HepG2 (cell line): ENCODE measurements at regions not wholly inside any gene's neighbourhood (a gene's known extent, or its start where the extent isn't known, plus 50 kb on each side); places are given as distances from the start of the nearest gene placed in this dataset.

Experiments used
- ASH2L ChIP-seq: fragments of 300-600, 200-600 bp; sonication (generic); IDR thresholded peaks from 2 replicates; pipeline ENCODE4 v1.7.0; 2017; ENCODE audit warnings: low read depth, mild to moderate bottlenecking, moderate library complexity, mixed read lengths, low read length; ENCODE audit not compliant: insufficient read length
- ATAD3A ChIP-seq: sonication (generic); formaldehyde crosslinking; IDR thresholded peaks from 2 replicates; pipeline ENCODE4 v1.4.0; 2020; ENCODE audit warnings: missing genetic modification reagents
- ATF1 ChIP-seq: IDR thresholded peaks from 2 replicates; pipeline ENCODE4 v1.6.1; 2016; ENCODE audit warnings: mild to moderate bottlenecking, control low read depth
- CCAR2 ChIP-seq: fragments of 200-400 bp; formaldehyde crosslinking; optimal IDR thresholded peaks from 2 replicates; pipeline ENCODE3; 2018; ENCODE audit warnings: low read depth, mild to moderate bottlenecking, low read length, moderate library complexity
- ERF ChIP-seq: IDR thresholded peaks from 2 replicates; pipeline ENCODE4 v1.6.1; 2018; ENCODE audit warnings: missing biosample characterization, missing genetic modification reagents
- ETV6 ChIP-seq: sonication (generic); formaldehyde crosslinking; conservative IDR thresholded peaks from 2 replicates; pipeline ENCODE4 v1.4.0; 2020; ENCODE audit warnings: missing genetic modification reagents
- HCFC1 ChIP-seq: fragments of 150-350 bp; IDR thresholded peaks from 2 replicates; pipeline ENCODE4 v1.6.1; 2014; ENCODE audit warnings: low read depth, low read length
- HINFP ChIP-seq: sonication (generic); formaldehyde crosslinking; IDR thresholded peaks from 2 replicates; pipeline ENCODE4 v1.4.0; 2020; ENCODE audit warnings: low read depth, mild to moderate bottlenecking, missing genetic modification reagents
- HMG20B ChIP-seq: conservative IDR thresholded peaks from 2 replicates; pipeline ENCODE4 v1.6.1; 2016; ENCODE audit warnings: missing genetic modification reagents, missing compliant biosample characterization
- KLF13 ChIP-seq: sonication (generic); formaldehyde crosslinking; IDR thresholded peaks from 2 replicates; pipeline ENCODE4 v1.4.0; 2020; ENCODE audit warnings: mild to moderate bottlenecking, missing genetic modification reagents
- MZF1 ChIP-seq: sonication (generic); formaldehyde crosslinking; IDR thresholded peaks from 2 replicates; pipeline ENCODE4 v1.8.1; 2023; ENCODE audit warnings: mild to moderate bottlenecking, missing genetic modification reagents, borderline replicate concordance
- PRDM15 ChIP-seq: sonication (generic); formaldehyde crosslinking; IDR thresholded peaks from 2 replicates; pipeline ENCODE4 v1.4.0; 2020; ENCODE audit warnings: missing genetic modification reagents
- RXRA ChIP-seq: sonication (generic); formaldehyde crosslinking; IDR thresholded peaks from 2 replicates; pipeline ENCODE4 v1.5.1; 2020; ENCODE audit warnings: missing genetic modification reagents
- SAFB2 ChIP-seq: sonication (generic); formaldehyde crosslinking; IDR thresholded peaks from 2 replicates; pipeline ENCODE4 v1.5.1; 2020; ENCODE audit warnings: missing genetic modification reagents, low read depth, mild to moderate bottlenecking, borderline replicate concordance
- SATB2 ChIP-seq: sonication (generic); formaldehyde crosslinking; IDR thresholded peaks from 2 replicates; pipeline ENCODE4 v1.5.0; 2020; ENCODE audit warnings: missing genetic modification reagents
- SP140L ChIP-seq: sonication (generic); formaldehyde crosslinking; IDR thresholded peaks from 2 replicates; pipeline ENCODE4 v1.4.0; 2020; ENCODE audit warnings: missing genetic modification reagents, borderline replicate concordance
- ZBTB37 ChIP-seq: sonication (generic); formaldehyde crosslinking; IDR thresholded peaks from 2 replicates; pipeline ENCODE4 v1.4.0; 2020; ENCODE audit warnings: mild to moderate bottlenecking, missing genetic modification reagents
- ZNF207 ChIP-seq: fragments of 450-650 bp; IDR thresholded peaks from 2 replicates; pipeline ENCODE4 v1.6.1; 2016; ENCODE audit warnings: antibody characterized with exemption, borderline replicate concordance
- ZNF713 ChIP-seq: sonication (generic); formaldehyde crosslinking; IDR thresholded peaks from 2 replicates; pipeline ENCODE4 v1.4.0; 2020; ENCODE audit warnings: mild to moderate bottlenecking, missing genetic modification reagents
- ZSCAN29 ChIP-seq: sonication (generic); formaldehyde crosslinking; conservative IDR thresholded peaks from 2 replicates; pipeline ENCODE4 v1.4.0; 2020; ENCODE audit warnings: mild to moderate bottlenecking, missing genetic modification reagents

GRCh38 chr20:50308513-50309279, 118.1 kb downstream of the CEBPB start (continued):
- 0 out of 2 replicates have a peak, but pooled peaks have one; percentile 22 for TF ChIP-seq MZF1 (CRISPR knock-in tag)
- TF ChIP-seq SAFB2 (CRISPR knock-in tag): peak; percentile 32
- TF ChIP-seq ZNF207: no peak
- TF ChIP-seq ASH2L: peak; percentile 62
- TF ChIP-seq KLF13: no peak
- TF ChIP-seq SATB2 (CRISPR knock-in tag): no peak
- TF ChIP-seq ATF1 (CRISPR knock-in tag): no peak
- TF ChIP-seq HCFC1: no peak
- 0 out of 2 replicates have a peak, but pooled peaks have one; percentile 68 for TF ChIP-seq ZBTB37 (CRISPR knock-in tag)
- peak; percentile 66; the same call in 1 of the 2 replicates for TF ChIP-seq ERF
- TF ChIP-seq HMG20B (CRISPR knock-in tag): peak; percentile 79; the same call in 1 of the 2 replicates
- no peak for TF ChIP-seq SP140L (CRISPR knock-in tag)
- no peak for TF ChIP-seq PRDM15
- peak; percentile 62; the same call in 1 of the 2 replicates for TF ChIP-seq ETV6 (CRISPR knock-in tag)
- no peak for TF ChIP-seq CCAR2
- TF ChIP-seq ATAD3A (CRISPR knock-in tag): peak; percentile 31; the same call in 1 of the 2 replicates
- TF ChIP-seq RXRA: peak; percentile 80
- peak; percentile 57; the same call in 1 of the 2 replicates for TF ChIP-seq ZSCAN29 (CRISPR knock-in tag)
- peak; percentile 75 for TF ChIP-seq HINFP (CRISPR knock-in tag)
- no peak for TF ChIP-seq ZNF713 (CRISPR knock-in tag)
